ENCODE measurements at regions not wholly inside any gene's neighbourhood (a gene's known extent, or its start where the extent isn't known, plus 50 kb on each side); places are given as distances from the start of the nearest gene placed in this dataset.
"Not testable (repeated sequence)": the region's sequence is repeated elsewhere in the genome, so short reads cannot be mapped to it uniquely, and the experiment has no call there.

DNA sequence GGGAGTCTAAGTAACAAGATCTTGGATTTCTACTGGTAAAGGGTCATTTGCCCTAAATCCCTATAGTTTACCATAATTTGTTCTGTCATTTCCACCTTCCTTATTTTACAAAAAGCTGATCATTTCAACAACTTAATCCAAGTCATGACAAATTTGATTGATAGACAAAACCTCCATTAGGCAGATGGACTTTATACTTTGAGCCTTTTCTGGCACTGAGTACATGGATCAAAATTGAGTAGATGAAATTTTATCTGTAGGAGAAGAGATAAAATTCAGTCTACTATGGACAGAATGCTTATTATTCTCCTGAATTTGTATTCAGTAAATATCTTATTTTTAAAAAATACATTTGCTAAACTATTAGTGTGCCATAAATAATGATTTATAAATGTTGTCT lies 62.6 kb upstream of the NRIP1 start:
- TF ChIP-seq EZH2 (IDR thresholded peaks at IDR 0.05): no peak
- TF ChIP-seq, protein P1, sequence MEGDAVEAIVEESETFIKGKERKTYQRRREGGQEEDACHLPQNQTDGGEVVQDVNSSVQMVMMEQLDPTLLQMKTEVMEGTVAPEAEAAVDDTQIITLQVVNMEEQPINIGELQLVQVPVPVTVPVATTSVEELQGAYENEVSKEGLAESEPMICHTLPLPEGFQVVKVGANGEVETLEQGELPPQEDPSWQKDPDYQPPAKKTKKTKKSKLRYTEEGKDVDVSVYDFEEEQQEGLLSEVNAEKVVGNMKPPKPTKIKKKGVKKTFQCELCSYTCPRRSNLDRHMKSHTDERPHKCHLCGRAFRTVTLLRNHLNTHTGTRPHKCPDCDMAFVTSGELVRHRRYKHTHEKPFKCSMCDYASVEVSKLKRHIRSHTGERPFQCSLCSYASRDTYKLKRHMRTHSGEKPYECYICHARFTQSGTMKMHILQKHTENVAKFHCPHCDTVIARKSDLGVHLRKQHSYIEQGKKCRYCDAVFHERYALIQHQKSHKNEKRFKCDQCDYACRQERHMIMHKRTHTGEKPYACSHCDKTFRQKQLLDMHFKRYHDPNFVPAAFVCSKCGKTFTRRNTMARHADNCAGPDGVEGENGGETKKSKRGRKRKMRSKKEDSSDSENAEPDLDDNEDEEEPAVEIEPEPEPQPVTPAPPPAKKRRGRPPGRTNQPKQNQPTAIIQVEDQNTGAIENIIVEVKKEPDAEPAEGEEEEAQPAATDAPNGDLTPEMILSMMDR (IDR thresholded peaks at IDR 0.05): no peak
- no peak for TF ChIP-seq EZH2phosphoT487 (IDR thresholded peaks at IDR 0.05)

DNA sequence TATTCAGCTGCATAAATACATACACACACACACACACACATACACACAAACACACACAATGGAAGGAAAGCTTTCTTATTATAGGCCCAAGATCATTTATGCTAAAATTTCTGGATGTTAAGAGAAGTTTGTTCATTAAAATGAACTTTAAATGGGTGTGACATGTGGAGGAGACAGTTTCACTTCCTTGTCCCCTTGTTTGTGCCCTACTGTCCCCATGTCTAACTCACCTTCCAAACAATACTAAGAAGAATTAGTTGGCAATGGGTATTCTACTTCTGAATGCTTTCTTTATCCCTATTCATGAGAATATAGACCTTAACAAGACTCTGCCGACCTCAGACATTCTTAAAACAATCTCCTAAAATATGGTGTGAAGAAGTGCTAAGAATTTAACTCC lies 63.5 kb upstream of the NRIP1 start:
- Histone ChIP-seq H3K4me2 (no peak overlapping the region), H3F3A (ENCODE audit: low read depth) (no peaks in the 10 kb centered on the region), H3K4me1 (peaks cover 16% of the 10 kb centered on the region), H3K27ac (no peak overlapping the region), H3K4me3 (no peak overlapping the region), H3K36me3 (no peaks in the 10 kb centered on the region), H2AFZ (replicated peaks) (no peak overlapping the region), H3K79me2 (ENCODE audit: low read depth) (no peaks in the 10 kb centered on the region), H3K9ac (no peak overlapping the region), H4K20me1 (ENCODE audit: low read depth) (no peaks in the 10 kb centered on the region), H3K27me3 (no peaks in the 10 kb centered on the region), H3K9me3 (ENCODE audit: low read depth) (no peaks in the 10 kb centered on the region)
- Mint-ChIP-seq H3K27ac (no peak overlapping the region), H3K4me1 (peaks cover 3% of the 10 kb centered on the region), H3K4me3 (no peak overlapping the region), H3K27me3 (ENCODE audit: insufficient read depth, low read depth) (no peaks in the 10 kb centered on the region), H3K9me3 (peaks cover 15% of the 10 kb centered on the region), H3K36me3 (peaks cover 2% of the 10 kb centered on the region)
- DNase-seq (ENCODE audit: low spot score): no peak
- TF ChIP-seq EZH2phosphoT487 (IDR thresholded peaks at IDR 0.05): no peak
- TF ChIP-seq, protein P1 (IDR thresholded peaks at IDR 0.05): no peak
- TF ChIP-seq EZH2 (IDR thresholded peaks at IDR 0.05): no peak

More for the DNA sequence above, 62.6 kb upstream of the NRIP1 start:
- H3K27ac ChIP-seq: no peak overlapping the region
- Mint-ChIP-seq H3K4me1 (peaks cover 3% of the 10 kb centered on the region), H3K27ac (no peak overlapping the region), H3K36me3 (peaks cover 2% of the 10 kb centered on the region), H3K27me3 (ENCODE audit: insufficient read depth, low read depth) (no peaks in the 10 kb centered on the region), H3K4me3 (no peak overlapping the region), H3K9me3 (peaks cover 13% of the 10 kb centered on the region)
- H3K9ac ChIP-seq: no peak overlapping the region
- no peaks in the 10 kb centered on the region for H3F3A ChIP-seq (ENCODE audit: low read depth)
- H3K4me2 ChIP-seq: no peak overlapping the region
- no peaks in the 10 kb centered on the region for H3K36me3 ChIP-seq
- no peak for DNase-seq (ENCODE audit: low spot score)
- peaks cover 17% of the 10 kb centered on the region for H3K4me1 ChIP-seq
- H3K27me3 ChIP-seq: no peaks in the 10 kb centered on the region
- no peak overlapping the region for H2AFZ ChIP-seq (replicated peaks)
- H3K79me2 ChIP-seq (ENCODE audit: low read depth): no peaks in the 10 kb centered on the region
- H3K4me3 ChIP-seq: no peak overlapping the region
- H3K9me3 ChIP-seq (ENCODE audit: low read depth): no peaks in the 10 kb centered on the region
- no peaks in the 10 kb centered on the region for H4K20me1 ChIP-seq (ENCODE audit: low read depth)

DNA sequence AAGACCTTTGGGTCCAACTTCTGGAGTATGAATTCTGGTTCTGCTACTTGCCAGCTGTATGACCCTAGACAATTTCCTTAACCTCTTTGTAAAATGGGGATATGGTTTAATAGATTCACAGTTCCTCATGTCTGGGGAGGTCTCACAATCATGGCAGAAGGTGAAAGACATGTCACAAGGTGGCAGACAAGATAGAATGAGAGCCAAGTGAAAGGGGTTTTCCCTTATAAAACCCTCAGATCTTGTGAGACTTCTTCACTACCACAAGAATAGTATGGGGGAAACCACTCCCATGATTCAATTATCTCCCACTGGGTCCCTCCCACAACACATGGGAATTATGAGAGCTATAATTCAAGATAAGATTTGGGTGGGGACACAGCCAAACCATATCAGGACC lies 63.9 kb upstream of the NRIP1 start:
- not testable (repeated sequence) for H3K4me1 Mint-ChIP-seq; H3K27me3 Mint-ChIP-seq (ENCODE audit: insufficient read depth, low read depth); H3K79me2 ChIP-seq (ENCODE audit: low read depth); H3K36me3 ChIP-seq; H3K27ac ChIP-seq; H3K4me2 ChIP-seq; H2AFZ ChIP-seq (replicated peaks); H3K36me3 Mint-ChIP-seq; H3K27me3 ChIP-seq; H3F3A ChIP-seq (ENCODE audit: low read depth); H3K4me3 Mint-ChIP-seq; H3K9me3 ChIP-seq (ENCODE audit: low read depth); H3K4me3 ChIP-seq; DNase-seq (ENCODE audit: low spot score); H3K27ac Mint-ChIP-seq; H4K20me1 ChIP-seq (ENCODE audit: low read depth); H3K9ac ChIP-seq
- peaks cover 13% of the 10 kb centered on the region for H3K4me1 ChIP-seq
- H3K9me3 Mint-ChIP-seq: peaks cover 17% of the 10 kb centered on the region

DNA sequence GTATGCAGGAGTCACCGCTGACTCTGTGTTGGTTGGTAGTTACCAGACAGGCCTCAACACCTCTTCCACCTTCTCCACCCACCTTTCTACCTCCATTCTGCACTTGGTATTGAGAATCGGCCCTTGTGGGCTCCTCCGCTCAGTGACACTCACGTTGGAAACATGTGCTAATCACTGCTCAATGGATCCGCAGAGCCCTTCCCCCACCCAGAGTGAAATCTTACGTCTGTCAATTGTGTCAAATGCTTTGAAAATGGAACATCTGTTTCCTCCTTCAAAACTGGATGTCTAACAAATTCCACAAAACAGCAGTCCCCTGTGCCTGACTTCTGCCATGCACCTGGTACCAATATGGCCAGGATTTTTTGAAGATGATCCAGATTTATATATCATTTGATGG lies 65.5 kb upstream of the NRIP1 start:
- Histone ChIP-seq H3K36me3 (no peaks in the 10 kb centered on the region), H2AFZ (replicated peaks) (no peak overlapping the region), H3K27me3 (no peaks in the 10 kb centered on the region), H3K4me3 (no peak overlapping the region), H3K79me2 (ENCODE audit: low read depth) (no peaks in the 10 kb centered on the region), H3F3A (ENCODE audit: low read depth) (no peaks in the 10 kb centered on the region), H3K9me3 (ENCODE audit: low read depth) (no peaks in the 10 kb centered on the region), H3K4me2 (no peak overlapping the region), H4K20me1 (ENCODE audit: low read depth) (no peaks in the 10 kb centered on the region), H3K27ac (no peak overlapping the region), H3K4me1 (no peaks in the 10 kb centered on the region), H3K9ac (no peak overlapping the region)
- no peak for DNase-seq (ENCODE audit: low spot score)
- H3K9me3 Mint-ChIP-seq: peaks cover 15% of the 10 kb centered on the region
- H3K27ac Mint-ChIP-seq: no peak overlapping the region
- no peak overlapping the region for H3K4me3 Mint-ChIP-seq
- peaks cover 2% of the 10 kb centered on the region for H3K36me3 Mint-ChIP-seq
- H3K4me1 Mint-ChIP-seq: peaks cover 3% of the 10 kb centered on the region
- H3K27me3 Mint-ChIP-seq (ENCODE audit: insufficient read depth, low read depth): no peaks in the 10 kb centered on the region
- TF ChIP-seq EZH2phosphoT487 (IDR thresholded peaks at IDR 0.05) (no peak), EZH2 (IDR thresholded peaks at IDR 0.05) (no peak)
- TF ChIP-seq, protein P1 (IDR thresholded peaks at IDR 0.05): no peak

Data from neural progenitor cell (in vitro differentiated cells).